ENCODE measurements at regions not wholly inside any gene's neighbourhood (a gene's known extent, or its start where the extent isn't known, plus 50 kb on each side); places are given as distances from the start of the nearest gene placed in this dataset.

DNA sequence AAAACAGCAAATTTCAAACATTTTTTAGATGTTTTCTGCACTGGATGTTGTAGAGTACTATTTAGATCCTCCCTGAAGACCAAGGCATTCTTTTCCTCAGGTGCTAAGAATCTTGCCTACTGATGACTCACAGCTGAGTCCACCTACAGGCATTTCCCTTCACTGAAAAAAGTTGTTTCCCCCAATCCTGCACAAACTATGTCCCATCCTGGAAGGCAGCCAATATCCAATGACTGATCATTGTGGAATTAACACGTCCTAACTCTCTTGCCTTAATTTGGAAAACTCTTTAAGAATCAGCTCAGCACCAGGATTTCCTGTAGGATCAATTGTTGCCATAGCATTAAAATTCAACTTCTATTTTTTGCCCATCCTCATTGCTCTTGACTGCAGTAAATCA, 268.4 kb upstream of the IRAK1BP1 start:
- H2AFZ ChIP-seq (ENCODE audit: low read depth) = no peak overlapping the region
- no peaks in the 10 kb centered on the region for H3K27me3 ChIP-seq (ENCODE audit: insufficient read depth)
- TF ChIP-seq, protein P1, sequence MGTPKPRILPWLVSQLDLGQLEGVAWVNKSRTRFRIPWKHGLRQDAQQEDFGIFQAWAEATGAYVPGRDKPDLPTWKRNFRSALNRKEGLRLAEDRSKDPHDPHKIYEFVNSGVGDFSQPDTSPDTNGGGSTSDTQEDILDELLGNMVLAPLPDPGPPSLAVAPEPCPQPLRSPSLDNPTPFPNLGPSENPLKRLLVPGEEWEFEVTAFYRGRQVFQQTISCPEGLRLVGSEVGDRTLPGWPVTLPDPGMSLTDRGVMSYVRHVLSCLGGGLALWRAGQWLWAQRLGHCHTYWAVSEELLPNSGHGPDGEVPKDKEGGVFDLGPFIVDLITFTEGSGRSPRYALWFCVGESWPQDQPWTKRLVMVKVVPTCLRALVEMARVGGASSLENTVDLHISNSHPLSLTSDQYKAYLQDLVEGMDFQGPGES (IDR thresholded peaks at IDR 0.05; ENCODE audit: low read depth, low read length) = no peak
- TF ChIP-seq FOXM1 (IDR thresholded peaks at IDR 0.05; ENCODE audit: low read depth) = peak; percentile 82; the same call in 1 of the 2 replicates
- no peak for TF ChIP-seq NRF1 (IDR thresholded peaks at IDR 0.05; ENCODE audit: low read depth, low read length)
- TF ChIP-seq RXRA (IDR thresholded peaks at IDR 0.05; ENCODE audit: borderline replicate concordance, low read depth) = peak; percentile 67; the same call in 1 of the 2 replicates
- peak; percentile 65; the same call in 1 of the 2 replicates for TF ChIP-seq POLR2AphosphoS5 (IDR thresholded peaks at IDR 0.05; ENCODE audit: low read depth, low read length)
- TF ChIP-seq, protein P2, sequence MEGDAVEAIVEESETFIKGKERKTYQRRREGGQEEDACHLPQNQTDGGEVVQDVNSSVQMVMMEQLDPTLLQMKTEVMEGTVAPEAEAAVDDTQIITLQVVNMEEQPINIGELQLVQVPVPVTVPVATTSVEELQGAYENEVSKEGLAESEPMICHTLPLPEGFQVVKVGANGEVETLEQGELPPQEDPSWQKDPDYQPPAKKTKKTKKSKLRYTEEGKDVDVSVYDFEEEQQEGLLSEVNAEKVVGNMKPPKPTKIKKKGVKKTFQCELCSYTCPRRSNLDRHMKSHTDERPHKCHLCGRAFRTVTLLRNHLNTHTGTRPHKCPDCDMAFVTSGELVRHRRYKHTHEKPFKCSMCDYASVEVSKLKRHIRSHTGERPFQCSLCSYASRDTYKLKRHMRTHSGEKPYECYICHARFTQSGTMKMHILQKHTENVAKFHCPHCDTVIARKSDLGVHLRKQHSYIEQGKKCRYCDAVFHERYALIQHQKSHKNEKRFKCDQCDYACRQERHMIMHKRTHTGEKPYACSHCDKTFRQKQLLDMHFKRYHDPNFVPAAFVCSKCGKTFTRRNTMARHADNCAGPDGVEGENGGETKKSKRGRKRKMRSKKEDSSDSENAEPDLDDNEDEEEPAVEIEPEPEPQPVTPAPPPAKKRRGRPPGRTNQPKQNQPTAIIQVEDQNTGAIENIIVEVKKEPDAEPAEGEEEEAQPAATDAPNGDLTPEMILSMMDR (IDR thresholded peaks at IDR 0.05) = no peak
- no peak for TF ChIP-seq MXI1 (IDR thresholded peaks at IDR 0.05; ENCODE audit: low read depth, low read length)
- peak; percentile 98 for TF ChIP-seq FOSL2 (IDR thresholded peaks at IDR 0.05; ENCODE audit: borderline replicate concordance, low read depth)
- TF ChIP-seq FOXJ3 (CRISPR knock-in tag; IDR thresholded peaks at IDR 0.05) = no peak
- peak; percentile 24; the same call in 1 of the 2 replicates for TF ChIP-seq YY1 (IDR thresholded peaks at IDR 0.05; ENCODE audit: low read depth)
- TF ChIP-seq, protein P3, sequence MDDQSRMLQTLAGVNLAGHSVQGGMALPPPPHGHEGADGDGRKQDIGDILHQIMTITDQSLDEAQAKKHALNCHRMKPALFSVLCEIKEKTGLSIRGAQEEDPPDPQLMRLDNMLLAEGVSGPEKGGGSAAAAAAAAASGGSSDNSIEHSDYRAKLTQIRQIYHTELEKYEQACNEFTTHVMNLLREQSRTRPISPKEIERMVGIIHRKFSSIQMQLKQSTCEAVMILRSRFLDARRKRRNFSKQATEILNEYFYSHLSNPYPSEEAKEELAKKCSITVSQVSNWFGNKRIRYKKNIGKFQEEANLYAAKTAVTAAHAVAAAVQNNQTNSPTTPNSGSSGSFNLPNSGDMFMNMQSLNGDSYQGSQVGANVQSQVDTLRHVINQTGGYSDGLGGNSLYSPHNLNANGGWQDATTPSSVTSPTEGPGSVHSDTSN (IDR thresholded peaks at IDR 0.05) = peak; percentile 49; the same call in 1 of the 2 replicates
- TF ChIP-seq RAD21 (IDR thresholded peaks at IDR 0.05; ENCODE audit: low read length) = no peak
- peak; percentile 91 for TF ChIP-seq TEAD4 (IDR thresholded peaks at IDR 0.05; ENCODE audit: borderline replicate concordance, insufficient read depth)
- peak; percentile 86 for TF ChIP-seq TCF12 (IDR thresholded peaks at IDR 0.05)
- TF ChIP-seq ELF1 (IDR thresholded peaks at IDR 0.05) = 0 out of 2 replicates have a peak, but pooled peaks have one; percentile 25
- TF ChIP-seq RFX5 (IDR thresholded peaks at IDR 0.05; ENCODE audit: low read length) = no peak
- TF ChIP-seq, protein P4, sequence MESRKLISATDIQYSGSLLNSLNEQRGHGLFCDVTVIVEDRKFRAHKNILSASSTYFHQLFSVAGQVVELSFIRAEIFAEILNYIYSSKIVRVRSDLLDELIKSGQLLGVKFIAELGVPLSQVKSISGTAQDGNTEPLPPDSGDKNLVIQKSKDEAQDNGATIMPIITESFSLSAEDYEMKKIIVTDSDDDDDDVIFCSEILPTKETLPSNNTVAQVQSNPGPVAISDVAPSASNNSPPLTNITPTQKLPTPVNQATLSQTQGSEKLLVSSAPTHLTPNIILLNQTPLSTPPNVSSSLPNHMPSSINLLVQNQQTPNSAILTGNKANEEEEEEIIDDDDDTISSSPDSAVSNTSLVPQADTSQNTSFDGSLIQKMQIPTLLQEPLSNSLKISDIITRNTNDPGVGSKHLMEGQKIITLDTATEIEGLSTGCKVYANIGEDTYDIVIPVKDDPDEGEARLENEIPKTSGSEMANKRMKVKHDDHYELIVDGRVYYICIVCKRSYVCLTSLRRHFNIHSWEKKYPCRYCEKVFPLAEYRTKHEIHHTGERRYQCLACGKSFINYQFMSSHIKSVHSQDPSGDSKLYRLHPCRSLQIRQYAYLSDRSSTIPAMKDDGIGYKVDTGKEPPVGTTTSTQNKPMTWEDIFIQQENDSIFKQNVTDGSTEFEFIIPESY (IDR thresholded peaks at IDR 0.05; ENCODE audit: borderline replicate concordance, low read depth) = 0 out of 2 replicates have a peak, but pooled peaks have one; percentile 60
- peak; percentile 16 to 93; a peak in 2 of 4 replicates for TF ChIP-seq EP300 (IDR thresholded peaks at IDR 0.05; ENCODE audit: borderline replicate concordance in 1 of 2, low read depth in 1 of 2, low read length in 1 of 2)
- TF ChIP-seq JUND (IDR thresholded peaks at IDR 0.05) = peak; percentile 99
- TF ChIP-seq, protein P5, sequence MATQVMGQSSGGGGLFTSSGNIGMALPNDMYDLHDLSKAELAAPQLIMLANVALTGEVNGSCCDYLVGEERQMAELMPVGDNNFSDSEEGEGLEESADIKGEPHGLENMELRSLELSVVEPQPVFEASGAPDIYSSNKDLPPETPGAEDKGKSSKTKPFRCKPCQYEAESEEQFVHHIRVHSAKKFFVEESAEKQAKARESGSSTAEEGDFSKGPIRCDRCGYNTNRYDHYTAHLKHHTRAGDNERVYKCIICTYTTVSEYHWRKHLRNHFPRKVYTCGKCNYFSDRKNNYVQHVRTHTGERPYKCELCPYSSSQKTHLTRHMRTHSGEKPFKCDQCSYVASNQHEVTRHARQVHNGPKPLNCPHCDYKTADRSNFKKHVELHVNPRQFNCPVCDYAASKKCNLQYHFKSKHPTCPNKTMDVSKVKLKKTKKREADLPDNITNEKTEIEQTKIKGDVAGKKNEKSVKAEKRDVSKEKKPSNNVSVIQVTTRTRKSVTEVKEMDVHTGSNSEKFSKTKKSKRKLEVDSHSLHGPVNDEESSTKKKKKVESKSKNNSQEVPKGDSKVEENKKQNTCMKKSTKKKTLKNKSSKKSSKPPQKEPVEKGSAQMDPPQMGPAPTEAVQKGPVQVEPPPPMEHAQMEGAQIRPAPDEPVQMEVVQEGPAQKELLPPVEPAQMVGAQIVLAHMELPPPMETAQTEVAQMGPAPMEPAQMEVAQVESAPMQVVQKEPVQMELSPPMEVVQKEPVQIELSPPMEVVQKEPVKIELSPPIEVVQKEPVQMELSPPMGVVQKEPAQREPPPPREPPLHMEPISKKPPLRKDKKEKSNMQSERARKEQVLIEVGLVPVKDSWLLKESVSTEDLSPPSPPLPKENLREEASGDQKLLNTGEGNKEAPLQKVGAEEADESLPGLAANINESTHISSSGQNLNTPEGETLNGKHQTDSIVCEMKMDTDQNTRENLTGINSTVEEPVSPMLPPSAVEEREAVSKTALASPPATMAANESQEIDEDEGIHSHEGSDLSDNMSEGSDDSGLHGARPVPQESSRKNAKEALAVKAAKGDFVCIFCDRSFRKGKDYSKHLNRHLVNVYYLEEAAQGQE (IDR thresholded peaks at IDR 0.05; ENCODE audit: low read depth, low read length) = 0 out of 2 replicates have a peak, but pooled peaks have one; percentile 30
- TF ChIP-seq NFIC (IDR thresholded peaks at IDR 0.05; ENCODE audit: borderline replicate concordance) = peak; percentile 99
- TF ChIP-seq MEF2A (IDR thresholded peaks at IDR 0.05; ENCODE audit: borderline replicate concordance, low read depth) = peak; percentile 21; the same call in 1 of the 2 replicates
- no peak for TF ChIP-seq GATA2 (CRISPR knock-in tag; IDR thresholded peaks at IDR 0.05)
- no peak for TF ChIP-seq RCOR1 (IDR thresholded peaks at IDR 0.05; ENCODE audit: low read length)
- TF ChIP-seq, protein P6, sequence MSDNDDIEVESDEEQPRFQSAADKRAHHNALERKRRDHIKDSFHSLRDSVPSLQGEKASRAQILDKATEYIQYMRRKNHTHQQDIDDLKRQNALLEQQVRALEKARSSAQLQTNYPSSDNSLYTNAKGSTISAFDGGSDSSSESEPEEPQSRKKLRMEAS (IDR thresholded peaks at IDR 0.05; ENCODE audit: low read depth) = peak; percentile 60
- H3K9me2 ChIP-seq = no peaks in the 10 kb centered on the region
- H3K4me3 ChIP-seq (ENCODE audit: low read depth in 2 of 2, low read length in 1 of 2) = no peak overlapping the region
- no peak for DNase-seq
- H3F3A ChIP-seq (replicated peaks; ENCODE audit: insufficient read depth) = peaks cover 30% of the 10 kb centered on the region
- no peak overlapping the region for H3K9ac ChIP-seq
- 10% methylated on average over 1 of the region's 1 CpG for WGBS (ENCODE audit: low lambda C conversion rate)
- no peaks in the 10 kb centered on the region for H4K20me1 ChIP-seq (ENCODE audit: insufficient read depth)
- no peaks in the 10 kb centered on the region for H3K9me3 ChIP-seq
- H3K27ac ChIP-seq (ENCODE audit: low read depth in 2 of 2, low read length in 1 of 2) = peak overlapping the region in 1 of 2 experiments; percentile 74; a peak in 3 of 4 replicates
- H3K36me3 ChIP-seq (replicated peaks in 1 of 2; ENCODE audit: control insufficient read depth in 1 of 2, insufficient read depth in 2 of 2, low read length in 1 of 2) = peaks cover 0 to 9% of the 10 kb centered on the region in 2 experiments
- peaks cover 0 to 18% of the 10 kb centered on the region in 2 experiments; a peak in 2 of 4 replicates for H3K4me1 ChIP-seq (ENCODE audit: control insufficient read depth in 1 of 2, insufficient read depth in 2 of 2, low read depth in 1 of 2, low read length in 1 of 2)
- POLR2A ChIA-PET = no interaction called here
- peaks cover 9% of the 10 kb centered on the region; the same call in 1 of the 2 replicates for H3K79me2 ChIP-seq (ENCODE audit: insufficient read depth)
- CTCF ChIA-PET = interaction anchor here (0.6 to 1.0 kb wide), 3 partner anchors 12 to 211 kb away, joined by 3 read pairs; no protein-coding TSS in a partner anchor
- H3K4me2 ChIP-seq = 0 out of 2 replicates have a peak overlapping the region, but pooled peaks have one; percentile 28
